UCSD-AML1 (cell line): ENCODE measurements at regions not wholly inside any gene's neighbourhood (a gene's known extent, or its start where the extent isn't known, plus 50 kb on each side); places are given as distances from the start of the nearest gene placed in this dataset.
"Not testable (repeated sequence)": the region's sequence is repeated elsewhere in the genome, so short reads cannot be mapped to it uniquely, and the experiment has no call there.

Experiments
- DNase-seq: peaks from one replicate; lab custom pipeline; 2025; ENCODE audit not compliant: unreplicated experiment; lab: John Stamatoyannopoulos, UW

DNA sequence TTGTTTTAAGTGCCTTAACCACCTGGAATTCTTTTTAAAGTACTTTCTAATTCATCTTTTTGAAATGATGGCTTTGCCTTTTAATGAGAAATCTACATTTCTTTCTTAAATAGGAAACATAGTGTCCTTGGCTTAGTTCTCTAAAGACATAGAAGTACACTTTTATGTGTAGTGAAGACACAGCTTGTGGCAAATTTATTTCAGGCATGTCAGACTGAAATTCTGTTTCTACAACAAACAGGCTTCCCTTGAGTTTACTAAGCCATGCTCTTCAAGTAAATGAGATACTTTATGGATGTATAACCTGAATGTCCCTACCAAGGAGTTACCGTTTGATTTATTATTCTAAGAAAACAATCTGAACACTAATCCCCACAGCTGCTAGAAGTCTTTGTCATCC, 136.9 kb upstream of the MAGI2 start:
- no peak for DNase-seq

DNA sequence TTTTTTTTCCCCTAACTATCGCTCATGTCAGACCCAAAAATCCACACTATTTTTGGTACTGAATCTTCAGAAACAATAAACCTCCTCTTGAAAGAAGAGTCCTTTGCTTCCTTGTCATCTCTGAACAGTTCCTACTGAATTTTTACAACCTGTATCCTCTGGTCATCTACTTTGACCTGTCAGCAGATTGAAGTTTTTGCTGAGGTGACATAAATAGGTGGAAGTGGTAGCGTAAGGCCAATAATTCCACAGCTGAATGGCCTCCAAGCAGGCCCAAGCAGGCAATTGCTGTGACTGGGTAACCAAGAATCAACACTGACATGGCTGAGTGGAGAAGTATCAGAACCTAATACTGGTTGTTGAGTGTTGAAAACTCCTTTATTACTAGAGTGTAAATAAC, 117.4 kb upstream of the MAGI2 start:
- no peak for DNase-seq

DNA sequence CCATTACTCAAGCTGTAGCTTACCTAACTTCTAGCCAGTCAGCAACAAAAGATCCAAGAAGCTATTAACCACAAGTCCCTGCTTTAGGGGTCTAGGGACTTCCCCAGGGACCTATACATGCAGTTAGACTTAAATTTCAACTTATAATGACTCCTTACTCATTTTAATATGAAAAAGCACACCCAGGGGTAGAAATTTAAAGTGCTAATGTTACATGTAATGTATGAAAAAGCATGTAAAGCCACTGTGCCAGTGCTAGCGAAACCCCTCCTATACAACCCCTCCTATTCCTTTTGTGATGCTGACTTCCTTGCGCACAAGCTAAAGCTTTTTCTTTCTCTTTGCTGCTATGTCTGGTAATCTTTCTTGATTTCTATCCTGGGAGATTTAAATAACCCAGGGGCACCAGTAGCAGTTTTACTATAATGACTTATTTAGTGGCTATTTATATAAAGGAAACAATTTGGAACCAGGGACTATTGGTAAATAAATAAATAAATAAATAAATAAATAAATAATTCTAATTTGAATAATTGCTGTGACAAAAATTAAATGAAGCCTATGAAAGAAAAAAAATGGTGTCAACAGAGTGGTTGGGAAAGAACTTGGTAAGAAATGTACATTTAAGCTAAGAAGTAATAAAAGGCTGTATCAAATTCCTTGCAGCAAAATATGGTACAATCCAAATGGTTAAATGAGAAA, 110.5 kb upstream of the MAGI2 start:
- no peak for DNase-seq

DNA sequence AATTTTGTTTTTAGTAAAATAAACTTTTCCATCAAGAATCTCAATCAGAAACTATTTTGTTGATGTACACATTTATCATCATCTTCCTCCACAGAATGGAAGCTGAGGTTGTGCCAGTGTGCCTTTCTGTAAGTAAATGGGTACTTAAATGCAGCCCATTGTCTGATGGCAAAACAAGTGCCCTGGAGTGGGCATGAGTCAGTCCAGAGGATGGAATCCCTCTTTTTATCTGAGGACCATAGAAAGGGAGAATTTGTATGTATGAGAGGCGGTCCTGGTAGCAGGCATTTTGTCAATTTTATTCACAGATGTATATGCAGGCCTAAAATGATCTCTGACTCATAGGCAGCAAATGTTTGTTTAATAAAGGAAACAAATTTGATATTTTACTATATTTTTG, 102.1 kb upstream of the MAGI2 start:
- DNase-seq, result no peak

DNA sequence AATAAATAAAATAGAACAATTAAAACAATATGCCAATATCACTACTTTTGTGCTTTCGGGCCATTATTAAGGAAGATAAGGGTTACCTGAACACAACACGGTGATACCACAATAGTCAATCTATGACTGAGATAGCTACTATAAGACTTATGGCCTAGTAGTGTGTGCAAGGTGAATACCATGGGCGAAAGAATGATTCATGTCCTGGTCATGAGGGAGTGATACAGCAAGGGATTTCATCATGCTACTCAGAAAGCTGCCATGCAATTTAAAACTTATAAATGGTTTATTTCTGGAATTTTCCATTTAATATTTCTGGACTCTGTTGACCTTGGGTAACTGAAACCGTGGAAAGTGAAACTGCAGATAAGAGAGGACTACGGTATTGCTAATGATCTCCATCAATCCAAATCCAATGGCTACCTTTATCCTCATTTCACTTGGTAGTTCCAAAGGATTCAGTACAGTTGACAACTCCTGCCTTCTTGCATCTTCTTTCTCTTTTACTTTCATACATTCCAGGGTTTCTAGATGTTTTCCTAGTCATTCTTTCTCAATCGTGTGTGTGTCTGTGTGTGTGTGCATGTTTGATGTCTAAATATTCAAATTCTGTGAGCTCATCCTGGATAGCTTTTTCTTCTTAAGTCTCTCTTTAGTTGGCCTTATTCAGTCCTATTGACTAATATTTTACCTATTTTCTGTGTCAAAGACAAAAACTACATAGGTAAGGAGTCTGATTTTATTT, 100.5 kb upstream of the MAGI2 start:
- DNase-seq, result no peak

DNA sequence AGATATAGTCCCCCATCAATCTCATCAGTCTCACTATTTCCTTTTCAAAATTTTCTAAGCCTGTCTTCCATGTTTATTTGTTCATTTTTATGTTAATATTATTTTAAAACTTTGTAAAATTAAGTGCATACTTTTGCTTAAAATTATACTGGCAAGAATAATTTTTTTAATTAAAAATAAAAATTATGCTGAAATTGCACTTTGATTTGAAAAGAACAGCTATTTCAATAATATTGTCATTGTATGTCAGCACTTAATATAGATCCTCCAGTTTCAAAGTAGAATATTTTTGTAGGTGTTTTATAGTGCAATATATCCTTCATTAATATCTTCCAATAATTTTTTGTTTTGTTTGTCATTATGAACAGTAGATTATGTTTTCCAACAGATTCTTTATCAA, 99.0 kb upstream of the MAGI2 start:
- DNase-seq, result no peak

DNA sequence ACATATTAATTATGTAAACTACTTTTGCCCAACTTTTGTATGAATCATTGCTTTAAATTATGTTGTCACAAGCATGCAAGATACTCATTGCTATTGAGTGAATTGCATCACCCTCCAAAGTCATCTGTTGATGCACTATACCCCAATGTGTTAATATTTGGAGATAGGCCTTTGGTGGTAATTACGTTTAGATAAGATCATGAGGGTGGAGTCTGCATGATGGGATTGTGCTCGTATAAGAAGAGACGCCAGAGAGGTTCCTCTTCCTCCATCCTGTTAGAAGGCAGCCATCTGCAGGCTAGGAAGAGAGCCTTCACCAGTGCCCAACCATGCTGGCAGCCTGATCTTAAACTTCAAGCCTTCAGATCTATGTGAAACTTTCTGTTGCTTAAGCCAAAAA, 95.3 kb upstream of the MAGI2 start:
- no peak for DNase-seq

DNA sequence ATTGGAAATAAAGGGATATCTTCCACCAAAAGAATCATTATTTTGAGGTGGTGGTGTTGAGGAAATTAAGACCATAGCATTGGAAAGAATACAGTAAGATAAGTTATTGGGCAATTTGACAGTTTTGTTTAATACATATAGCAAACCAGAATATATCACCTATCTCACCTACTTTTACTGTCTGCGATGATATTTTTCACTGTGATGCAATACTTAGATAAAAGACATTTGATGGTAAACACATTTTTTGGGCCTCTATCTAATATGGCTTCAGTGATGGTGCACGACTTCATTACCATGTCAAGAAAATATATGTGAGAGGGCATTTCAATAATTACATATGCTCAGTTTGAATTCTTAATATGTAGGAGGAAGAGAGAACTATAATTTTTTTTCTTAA, 93.7 kb upstream of the MAGI2 start:
- no peak for DNase-seq

DNA sequence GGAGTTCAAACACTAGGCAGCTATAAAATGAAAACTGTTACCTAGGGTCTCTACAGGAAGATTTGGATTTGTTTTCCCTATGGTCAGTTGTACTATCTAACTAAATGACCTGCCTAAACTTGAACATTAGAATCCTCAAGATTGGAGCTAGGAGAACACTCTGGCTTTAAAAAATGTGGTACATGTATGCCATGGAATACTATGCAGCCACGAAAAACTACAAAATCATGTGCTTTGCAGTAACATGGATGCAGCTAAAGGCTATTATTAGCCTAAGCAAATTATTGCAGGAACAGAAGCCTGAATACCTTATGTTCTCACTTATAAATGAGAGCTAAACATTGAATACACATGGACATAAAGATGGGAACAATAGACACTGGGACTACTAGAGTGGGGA, 87.1 kb upstream of the MAGI2 start:
- no peak for DNase-seq

DNA sequence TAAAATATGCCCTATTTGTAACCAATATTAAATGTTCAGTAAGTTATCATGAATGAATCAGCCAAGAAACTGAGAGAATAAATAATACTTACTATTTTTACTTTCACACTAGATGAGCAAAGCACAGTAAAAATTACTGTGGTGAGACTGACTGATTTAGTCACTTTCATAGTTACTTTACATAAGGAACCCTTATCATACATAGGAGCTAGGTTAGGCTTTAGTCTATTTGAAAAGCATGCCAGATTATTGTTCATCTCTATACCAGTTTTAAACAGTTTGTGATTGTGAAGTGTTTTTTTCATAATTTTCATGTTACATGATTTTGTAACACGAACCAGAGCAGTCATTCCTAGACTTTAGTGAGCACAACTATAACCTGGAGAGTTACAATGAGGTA, 80.7 kb upstream of the MAGI2 start:
- DNase-seq, result no peak

DNA sequence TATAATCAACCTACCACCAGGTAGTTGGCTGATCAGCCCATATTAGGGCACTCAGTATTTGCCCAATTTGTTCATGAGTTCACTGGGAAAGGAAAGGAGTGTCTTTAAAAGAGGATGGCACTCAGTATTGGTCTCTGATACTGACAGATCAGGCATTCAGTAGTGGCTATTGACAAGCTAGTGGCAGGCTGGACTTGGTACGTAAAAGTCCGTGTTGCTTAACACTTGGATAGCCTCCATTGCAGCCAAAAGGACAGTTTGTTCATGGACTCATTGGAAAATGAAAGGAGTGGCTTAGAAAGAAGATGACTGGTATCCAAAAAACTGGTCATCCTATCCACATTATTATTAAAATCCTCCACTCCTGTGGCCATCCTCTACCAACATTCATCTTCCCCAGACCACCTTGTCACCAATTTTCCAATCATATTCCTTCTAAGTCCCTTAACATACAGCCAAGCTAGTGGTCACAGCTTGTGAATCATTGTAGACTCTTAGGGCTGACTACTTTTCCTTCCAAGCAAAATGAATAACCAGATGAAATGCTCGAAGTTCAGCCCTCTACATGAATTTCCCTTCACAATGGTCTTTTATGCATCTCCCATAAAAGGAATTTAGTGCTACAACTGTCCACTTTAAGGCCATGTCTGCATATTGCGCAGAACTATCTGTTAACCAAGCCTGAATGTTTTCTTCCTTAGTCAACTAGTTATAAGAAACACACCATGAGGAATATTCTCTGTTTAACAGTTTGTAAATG, 78.6 kb upstream of the MAGI2 start:
- no peak for DNase-seq

DNA sequence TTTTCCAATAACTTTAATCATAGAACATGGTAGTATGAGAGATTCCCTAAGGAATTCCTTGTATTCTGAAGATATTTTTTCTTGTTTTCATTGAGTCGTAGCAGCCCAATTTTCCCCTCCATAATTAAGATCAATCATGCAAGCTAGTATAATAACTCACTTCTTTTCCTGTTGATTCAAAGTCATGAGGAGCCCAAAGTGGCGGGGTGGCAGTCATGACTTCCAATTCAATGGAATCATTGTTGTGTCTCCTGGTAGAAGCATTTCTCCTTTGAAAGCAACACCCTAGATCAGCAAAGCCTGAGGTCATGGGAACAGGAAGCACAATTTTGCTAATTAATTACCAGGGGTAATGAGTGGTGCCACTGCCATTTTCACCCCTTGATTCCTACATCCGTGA, 77.6 kb upstream of the MAGI2 start:
- no peak for DNase-seq

DNA sequence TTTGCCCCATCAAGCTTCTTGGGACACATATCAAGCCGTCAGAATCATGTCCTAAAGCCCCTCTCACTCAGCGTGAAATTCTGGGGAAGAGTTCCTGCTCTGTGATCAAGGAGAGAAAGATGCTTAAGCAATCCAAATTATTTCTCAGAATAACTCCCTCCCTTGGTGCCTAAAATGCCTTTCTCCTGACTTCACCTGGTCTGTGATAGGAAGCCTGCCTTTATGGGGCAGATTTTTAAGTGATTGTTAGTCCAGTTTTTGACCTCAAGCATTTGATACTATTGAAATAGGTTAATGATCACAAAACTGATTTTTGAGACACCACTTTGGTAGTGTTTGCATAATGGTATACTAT, 76.4 kb upstream of the MAGI2 start:
- DNase-seq, result no peak

DNA sequence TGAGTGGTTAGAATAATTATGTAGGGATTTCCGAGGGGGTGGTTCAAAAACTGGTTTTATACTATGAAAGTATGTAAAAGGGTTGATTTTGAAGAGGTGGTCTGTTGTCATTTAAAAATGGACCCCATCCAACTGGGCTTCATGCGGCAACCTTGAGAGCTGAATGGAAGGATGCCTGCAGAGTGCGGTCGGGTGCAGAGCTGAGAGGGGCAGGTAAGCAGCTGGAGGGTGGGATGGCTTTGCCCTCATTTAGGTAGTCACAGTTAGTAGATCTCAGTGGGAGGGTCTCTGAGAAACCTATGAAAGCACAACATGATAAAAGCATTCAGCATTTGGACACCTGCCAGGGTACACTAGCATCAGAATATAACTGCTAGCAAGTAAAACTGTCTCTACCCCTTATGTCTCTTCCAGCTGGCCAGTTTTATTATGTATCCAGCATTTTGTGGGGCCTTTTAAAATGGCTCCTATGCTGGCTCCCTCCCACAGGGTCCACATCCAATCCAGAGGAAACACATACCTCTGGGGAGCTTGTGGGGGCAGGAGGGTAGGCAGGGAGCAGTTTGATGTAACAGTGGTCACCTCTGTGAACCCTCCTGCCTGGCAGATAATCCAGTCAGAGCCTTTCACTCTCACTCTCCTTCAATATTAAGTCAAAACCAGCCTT, 75.9 kb upstream of the MAGI2 start:
- DNase-seq, result no peak

DNA sequence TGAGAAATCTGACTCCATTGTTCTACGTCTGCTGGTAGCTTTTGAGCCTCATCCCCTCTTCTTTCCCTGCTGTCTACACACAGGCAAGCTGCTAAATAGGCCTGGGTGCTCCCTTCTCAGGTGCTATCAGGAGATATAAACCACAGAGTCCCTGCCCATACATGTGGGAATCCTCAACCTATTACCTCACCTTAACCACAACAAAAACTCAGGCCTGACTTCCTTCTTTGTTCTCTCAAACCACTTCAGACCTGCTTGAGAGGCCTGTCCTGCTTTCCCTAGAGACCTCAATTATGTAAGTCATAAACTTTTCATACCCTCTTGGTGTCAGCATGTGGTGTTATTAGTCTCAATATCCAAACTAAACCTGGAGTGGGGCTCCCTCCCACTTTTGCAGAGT, 75.0 kb upstream of the MAGI2 start:
- no peak for DNase-seq

DNA sequence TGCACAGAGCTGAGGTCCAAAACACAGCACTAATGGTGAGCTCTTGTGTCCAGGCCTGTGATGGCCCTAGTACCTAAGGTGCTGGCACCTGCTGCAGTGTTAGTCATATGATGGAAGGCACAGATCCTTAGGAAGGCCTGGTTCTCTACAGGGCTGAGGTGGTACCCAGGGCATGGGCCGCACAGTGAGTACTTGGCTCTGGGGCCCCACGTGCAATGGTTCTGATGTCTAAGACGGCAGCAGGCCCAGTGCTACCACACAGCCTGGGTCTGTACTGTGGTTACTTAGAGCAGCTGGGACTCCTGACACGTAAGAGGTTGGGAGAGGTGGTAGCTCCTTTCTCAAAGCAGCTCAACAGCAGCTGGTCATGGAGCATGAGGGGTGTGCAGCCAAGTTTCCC, 70.6 kb upstream of the MAGI2 start:
- DNase-seq, result no peak

DNA sequence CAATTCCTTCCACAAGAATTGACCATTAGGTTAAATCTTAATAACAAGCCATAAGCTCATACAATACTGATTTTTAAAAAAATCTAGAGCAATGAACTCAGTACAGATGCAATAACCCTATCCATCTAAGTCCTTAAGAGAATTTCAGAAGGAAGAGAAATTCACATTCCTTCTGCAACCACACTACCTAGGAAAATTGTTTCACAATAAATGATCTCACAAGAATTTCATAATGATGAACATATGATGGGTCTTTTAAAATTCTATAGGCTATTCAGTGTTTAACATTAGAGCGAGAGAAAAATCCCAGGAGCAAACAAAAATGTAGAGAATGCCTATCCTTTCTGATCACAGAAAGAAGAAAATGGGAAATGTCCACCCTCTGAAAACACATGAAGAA, 70.0 kb upstream of the MAGI2 start:
- DNase-seq, result no peak

DNA sequence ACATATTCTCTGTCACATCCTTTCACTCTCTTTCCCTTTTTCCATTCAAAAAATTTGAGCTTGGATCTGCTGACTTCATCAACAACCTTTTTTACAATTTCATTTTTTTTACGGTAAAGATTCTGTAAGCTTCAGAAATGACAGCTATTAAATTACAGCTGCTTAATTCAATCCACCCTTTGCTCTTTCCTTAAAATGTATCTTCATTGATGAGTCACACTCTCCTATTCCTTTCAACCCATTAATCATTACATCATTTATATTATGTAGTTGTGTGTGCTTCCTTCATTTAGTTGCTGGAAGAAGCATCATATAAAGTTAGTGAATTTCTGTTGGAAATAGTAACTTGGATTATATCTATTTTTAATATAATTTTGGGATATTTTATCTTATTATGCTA, 67.1 kb upstream of the MAGI2 start:
- no peak for DNase-seq

DNA sequence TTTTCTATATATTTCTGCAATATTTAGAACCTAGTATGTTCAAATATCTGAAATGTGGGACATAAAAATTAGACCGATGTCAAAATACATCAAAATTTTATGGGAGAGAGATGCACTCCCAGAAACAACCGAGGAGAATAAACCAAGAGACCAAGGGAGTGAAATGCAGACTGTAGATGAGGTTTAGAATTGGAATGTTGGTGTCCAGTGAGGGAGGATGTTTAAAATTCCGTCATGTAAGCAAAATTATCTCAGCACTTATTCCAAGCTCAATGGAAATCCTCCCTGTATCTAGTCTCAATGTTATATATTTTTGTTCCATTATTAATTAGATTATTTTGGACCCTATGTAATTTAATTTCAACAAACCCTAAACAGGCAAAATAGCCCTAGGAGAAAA, 61.9 kb upstream of the MAGI2 start:
- DNase-seq, result no peak

DNA sequence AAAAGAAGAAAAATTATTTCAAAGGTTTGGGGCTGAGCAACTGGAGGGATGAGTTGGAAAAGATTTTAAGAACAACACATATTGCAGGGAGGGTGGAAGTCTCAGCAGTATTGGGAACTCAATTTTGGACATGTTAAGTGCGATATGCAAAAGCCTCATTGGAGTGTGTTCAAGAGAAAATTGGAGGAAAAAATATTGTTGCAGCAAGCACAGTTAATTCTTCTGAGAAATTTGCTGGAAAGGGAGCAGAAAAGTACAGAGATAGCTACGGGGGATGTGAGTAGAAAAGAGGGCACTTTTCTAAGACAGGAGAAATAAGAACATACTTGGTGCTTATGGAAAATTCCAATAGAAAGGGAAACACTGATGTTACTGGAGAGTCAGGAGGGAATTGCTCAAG, 59.8 kb upstream of the MAGI2 start:
- DNase-seq, result no peak

DNA sequence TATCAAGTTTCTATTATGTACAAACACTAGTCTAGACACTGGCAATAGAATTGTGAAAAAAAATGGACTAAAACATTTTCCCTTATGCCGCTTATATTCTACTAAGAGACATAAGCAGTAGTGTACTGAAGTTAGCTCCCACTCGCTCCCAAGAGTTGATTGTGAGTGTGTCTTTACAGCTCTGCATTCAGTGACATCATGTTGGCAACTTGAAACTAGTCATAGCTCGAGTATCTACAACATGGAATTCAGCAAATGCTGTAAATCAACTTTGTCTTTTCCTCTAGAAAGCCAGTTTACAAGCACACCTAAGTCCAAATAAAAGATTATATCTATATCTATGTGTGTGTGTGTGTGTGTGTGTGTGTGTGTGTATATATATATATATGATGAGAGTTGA, 58.8 kb upstream of the MAGI2 start:
- no peak for DNase-seq

DNA sequence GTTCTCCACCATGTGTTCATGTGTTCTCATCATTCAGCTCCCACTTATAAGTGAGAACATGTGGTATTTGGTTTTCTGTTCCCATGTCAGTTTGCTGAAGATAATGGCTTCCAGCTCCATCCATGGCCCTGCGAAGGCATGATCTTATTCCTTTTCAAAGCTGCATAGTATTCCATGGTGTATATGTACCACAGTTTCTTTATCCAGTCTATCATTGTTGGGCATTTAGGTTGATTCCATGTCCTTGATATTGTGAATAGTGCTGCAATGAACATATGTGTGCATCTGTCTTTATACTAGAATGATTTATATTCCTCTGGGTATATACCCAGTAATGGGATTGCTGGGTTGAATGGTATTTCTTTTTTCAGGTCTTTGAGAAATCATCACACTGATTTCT, 57.6 kb upstream of the MAGI2 start:
- DNase-seq, result not testable (repeated sequence)
